ENCODE measurements at regions not wholly inside any gene's neighbourhood (a gene's known extent, or its start where the extent isn't known, plus 50 kb on each side); places are given as distances from the start of the nearest gene placed in this dataset.

DNA sequence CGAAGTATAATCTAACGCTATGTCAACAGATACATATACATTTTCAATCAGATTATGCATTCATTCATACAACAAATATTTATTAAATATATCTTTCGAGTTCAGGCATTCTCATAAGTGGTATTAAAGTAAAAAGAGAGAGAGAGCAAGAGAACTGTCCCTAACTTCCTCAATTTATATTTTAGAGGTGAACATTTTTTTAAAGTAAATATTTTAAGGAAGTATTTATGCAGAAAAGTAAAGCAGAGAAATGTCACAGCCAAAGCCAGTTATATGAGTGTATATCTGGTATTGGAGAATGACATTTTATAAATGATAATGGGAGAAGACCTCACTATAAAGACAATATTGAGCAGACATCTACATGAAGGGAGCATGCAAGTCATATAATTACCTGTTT is 667.3 kb upstream of the CDH9 start:
- TF ChIP-seq, protein P1, sequence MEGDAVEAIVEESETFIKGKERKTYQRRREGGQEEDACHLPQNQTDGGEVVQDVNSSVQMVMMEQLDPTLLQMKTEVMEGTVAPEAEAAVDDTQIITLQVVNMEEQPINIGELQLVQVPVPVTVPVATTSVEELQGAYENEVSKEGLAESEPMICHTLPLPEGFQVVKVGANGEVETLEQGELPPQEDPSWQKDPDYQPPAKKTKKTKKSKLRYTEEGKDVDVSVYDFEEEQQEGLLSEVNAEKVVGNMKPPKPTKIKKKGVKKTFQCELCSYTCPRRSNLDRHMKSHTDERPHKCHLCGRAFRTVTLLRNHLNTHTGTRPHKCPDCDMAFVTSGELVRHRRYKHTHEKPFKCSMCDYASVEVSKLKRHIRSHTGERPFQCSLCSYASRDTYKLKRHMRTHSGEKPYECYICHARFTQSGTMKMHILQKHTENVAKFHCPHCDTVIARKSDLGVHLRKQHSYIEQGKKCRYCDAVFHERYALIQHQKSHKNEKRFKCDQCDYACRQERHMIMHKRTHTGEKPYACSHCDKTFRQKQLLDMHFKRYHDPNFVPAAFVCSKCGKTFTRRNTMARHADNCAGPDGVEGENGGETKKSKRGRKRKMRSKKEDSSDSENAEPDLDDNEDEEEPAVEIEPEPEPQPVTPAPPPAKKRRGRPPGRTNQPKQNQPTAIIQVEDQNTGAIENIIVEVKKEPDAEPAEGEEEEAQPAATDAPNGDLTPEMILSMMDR (IDR thresholded peaks at IDR 0.05): no peak
- no peak for TF ChIP-seq POLR2A (IDR thresholded peaks at IDR 0.05)

All from testis (tissue), 2 donors.